8988T (cell line): ENCODE measurements at regions not wholly inside any gene's neighbourhood (a gene's known extent, or its start where the extent isn't known, plus 50 kb on each side); places are given as distances from the start of the nearest gene placed in this dataset.

Experiments used
- DNase-seq: peaks from one replicate; pipeline ENCODE4 v3.0.0; 2011

DNA sequence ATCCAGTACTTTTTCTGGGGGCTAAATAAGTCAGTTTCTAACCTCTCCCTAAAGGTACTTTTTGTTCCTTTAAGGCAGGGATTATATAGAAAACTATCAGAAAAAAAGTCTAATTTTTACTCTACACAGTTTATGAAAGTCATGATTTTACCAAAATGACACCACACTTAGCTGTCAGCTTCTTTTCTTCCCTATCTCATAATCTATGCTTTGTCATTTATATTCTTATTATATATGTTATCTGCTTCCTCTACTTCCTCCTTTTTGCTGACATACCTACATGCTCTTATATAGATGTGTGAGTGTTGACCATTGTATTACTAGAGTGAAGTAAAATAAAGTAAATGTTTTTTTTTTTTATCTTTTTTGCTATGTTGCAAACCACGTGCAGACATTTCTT lies 203.9 kb upstream of the CHRM2 start:
- no peak for DNase-seq

DNA sequence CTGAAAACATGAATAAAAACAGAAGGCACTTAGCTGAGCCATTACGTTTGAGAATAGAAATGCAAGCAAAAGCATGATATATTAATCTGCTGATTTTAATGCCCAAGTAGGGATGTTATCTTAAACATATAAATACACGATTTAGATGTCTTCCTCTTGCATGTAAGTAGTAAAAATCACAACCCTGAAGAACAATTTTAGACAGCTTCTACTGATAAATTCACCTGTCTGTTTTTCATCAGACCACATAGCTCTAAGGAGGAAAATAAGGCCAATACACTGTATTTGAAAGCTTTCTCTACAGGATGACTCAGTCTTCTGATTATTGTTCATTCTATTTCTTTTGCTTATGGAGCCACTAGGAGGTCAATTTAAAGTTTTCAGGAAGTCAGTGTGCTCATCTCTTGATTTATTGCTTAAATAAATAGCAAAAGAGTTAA lies 210.9 kb upstream of the CHRM2 start:
- DNase-seq = no peak

GRCh38 chr7:136656516-136656915 lies 211.9 kb upstream of the CHRM2 start:
- DNase-seq = no peak

GRCh38 chr7:136655414-136655813 lies 213.0 kb upstream of the CHRM2 start:
- DNase-seq = no peak

DNA sequence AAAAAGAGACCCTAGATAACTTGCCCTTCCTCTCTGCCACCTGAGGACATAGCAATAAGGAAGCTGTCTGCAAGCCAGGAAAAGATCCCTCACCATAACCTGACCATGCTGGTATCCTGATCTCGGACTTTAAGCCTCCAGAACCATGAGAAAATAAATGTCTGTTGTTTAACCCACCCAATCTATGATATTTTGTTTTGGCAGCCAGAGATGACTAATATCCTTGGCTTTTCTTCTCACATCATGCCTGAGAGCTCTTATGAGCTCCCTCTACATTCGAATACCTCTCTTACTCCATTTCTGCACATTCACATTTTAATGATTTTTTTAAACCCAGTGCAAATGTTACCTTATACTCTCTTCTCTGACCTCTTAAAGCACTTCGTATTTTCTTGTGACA lies 214.0 kb upstream of the CHRM2 start:
- no peak for DNase-seq

DNA sequence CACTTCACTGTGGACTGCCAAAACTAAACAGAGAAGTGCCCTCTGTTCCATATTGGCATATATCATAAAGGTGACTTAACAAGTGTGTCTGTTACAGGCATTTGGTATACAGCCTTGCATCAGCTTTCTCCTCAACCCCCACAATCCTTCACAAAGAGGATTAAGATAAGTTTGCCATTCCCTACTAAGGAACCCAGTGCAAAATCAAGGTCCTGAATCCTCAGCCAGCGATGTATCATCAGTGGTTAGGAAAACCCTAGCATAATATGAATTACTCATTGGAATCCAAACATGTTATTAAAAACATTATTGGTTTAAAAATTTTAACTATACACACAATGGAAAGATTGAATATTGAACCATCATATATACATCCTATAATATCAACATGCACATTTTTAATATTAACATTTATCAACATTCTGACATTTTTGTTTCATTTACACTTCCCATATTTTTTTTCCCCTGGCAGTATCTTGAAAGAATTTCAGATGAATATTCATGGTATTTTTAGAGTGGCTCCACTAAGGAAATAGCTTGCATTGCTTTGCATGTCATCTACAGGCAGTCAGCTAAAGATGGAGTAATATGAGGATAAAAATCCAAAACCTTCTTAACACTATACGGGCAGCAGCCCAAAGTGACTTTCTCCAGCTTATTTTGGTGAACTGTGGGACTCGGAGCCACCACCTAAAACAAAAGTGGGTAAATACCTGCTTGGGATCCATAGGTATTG lies 215.6 kb upstream of the CHRM2 start:
- no peak for DNase-seq

DNA sequence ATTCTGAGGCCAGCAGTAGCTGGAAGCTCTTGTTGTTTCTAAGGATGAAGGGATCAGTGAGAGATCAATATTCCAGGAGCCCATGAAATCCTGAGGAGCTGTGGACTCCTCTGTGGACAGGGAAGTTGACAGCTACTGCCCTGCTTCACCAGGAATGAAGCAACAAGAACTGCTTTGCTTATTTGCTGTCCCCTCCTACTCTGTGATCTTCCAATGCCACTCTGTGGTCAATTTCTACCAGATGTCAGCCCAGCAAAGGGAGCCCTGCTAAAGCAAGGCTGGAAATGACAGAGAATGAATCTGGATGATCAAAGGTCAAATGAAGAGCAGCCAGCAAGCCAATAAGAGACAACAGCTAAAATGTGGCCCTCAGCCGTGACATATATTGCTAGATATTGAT lies 227.5 kb upstream of the CHRM2 start:
- DNase-seq = no peak

- no peak for DNase-seq
Measured at GRCh38 chr7:136637813-136638212, 230.6 kb upstream of the CHRM2 start.

DNA sequence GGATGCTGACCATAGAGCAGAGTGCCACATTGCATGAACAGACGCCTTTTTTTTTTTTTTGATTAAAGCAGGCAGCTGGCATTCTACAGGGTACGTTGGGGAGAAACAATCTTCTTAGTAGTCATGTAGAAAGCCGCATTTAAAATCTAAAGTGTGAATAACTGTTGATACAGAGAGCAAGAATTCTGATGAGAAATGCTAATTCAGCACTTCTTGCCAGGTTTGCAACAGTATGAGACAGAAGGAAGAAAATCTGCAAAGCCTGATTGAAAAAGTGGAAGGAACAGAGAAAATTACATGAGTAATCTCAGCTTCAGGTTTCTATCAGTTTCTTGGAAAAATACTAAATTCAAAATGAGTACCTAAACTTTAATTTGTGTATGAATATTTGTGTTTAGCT lies 232.7 kb upstream of the CHRM2 start:
- DNase-seq = no peak

GRCh38 chr7:136618818-136619217 lies 249.6 kb upstream of the CHRM2 start:
- no peak for DNase-seq

GRCh38 chr7:136617176-136617575 lies 251.3 kb upstream of the CHRM2 start:
- no peak for DNase-seq

- DNase-seq = no peak
Measured at GRCh38 chr7:136605532-136606329, 262.7 kb upstream of the CHRM2 start.

DNA sequence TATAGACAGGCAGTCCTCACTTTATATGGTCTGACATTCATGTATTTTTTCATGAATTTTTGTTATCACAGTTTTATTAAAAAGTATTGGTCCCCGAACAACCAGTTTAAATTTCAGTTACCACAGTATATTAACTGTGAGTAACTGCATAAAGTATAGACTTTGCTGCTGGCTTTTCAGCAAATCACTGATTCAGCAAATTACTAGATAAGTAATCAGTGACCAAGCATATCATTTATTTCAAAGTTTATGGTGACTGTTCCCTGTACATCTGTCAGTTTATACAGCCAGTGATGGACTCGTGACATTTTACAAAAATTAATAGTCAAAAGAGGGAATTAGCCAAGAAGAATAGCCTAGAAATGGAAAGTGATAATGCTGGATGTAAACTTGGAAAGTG lies 266.7 kb upstream of the CHRM2 start:
- DNase-seq = no peak

GRCh38 chr7:136600475-136600874 lies 268.0 kb upstream of the CHRM2 start:
- DNase-seq = no peak

GRCh38 chr7:136594739-136595144 lies 273.7 kb upstream of the CHRM2 start:
- no peak for DNase-seq

- no peak for DNase-seq
Measured at GRCh38 chr7:136588216-136588615, 280.2 kb upstream of the CHRM2 start.

- no peak for DNase-seq
Measured at GRCh38 chr7:136585954-136586670, 282.3 kb upstream of the CHRM2 start.

DNA sequence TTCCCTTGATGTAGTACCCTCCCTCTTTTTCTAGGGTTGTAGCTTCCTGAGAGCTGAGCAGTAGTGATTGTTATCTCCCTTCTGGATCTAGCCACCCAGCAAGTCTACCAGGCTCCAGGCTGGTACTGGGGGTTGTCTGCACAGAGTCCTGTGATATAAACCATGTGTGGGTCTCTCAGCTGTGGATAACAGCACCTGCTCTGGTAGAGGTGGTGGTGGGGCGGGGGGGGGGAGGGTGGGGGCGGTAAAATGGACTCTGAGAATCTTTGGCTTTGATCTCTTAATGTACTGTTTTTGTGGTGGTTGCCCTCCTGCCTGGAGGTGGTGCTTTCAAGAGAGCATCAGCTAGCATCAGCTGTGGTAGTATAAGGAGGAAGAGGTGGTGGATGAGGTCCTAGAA lies 302.0 kb upstream of the CHRM2 start:
- no peak for DNase-seq

DNA sequence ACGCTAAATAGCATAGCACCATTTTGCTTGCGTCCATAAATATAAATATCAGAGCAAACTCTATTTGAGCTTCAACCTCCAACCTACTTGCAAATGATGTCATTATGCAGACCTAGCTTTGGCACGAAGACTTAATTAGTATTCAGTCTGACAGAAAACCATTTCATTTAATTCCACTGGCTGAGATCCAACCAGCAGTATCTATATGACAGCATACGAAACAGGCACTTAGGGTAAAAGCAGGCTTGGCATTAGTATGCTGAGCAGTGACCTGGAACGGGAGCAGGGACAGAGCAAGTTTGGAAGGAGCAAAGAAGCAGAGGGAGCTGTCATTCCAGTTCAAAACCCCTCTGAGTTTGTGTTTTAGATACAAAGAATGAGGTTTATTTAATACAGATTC lies 312.5 kb upstream of the CHRM2 start:
- DNase-seq = no peak

DNA sequence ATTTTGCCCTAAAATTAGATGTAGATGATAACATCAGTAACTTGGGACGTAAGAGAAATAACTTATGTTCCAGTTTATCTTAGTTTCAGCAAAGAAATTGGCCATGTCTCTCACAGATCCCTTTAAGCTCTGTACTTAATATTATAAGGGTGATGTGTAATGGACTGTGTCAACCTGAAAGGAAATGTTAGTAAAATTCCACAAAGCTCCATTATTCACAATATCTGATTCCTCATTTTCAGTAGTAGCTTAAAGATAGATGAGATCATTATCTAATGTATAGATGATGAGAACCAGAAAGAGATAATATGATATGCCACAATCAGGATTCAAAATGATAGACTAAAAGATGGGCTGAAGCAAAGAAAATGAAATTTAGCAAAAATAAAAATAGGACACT lies 316.8 kb upstream of the CHRM2 start:
- DNase-seq = no peak

DNA sequence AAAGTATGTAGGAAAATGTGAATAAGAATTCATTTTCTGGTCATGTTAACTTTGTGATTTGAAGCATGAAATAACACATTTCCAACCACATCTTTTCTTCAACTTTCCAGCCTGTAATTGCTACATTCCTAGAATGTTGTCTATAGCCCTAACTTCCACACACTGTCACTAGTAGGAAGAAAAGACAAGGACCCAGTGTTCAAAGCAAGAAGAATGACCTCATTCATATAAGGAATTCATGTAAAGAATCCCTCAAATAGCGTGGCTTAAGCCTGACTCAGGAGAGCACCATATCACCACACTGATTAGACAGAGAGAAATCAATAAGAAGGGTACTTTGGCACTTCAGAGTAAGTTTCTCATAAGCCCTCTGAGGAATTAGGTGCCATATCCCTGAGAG lies 318.7 kb upstream of the CHRM2 start:
- DNase-seq = no peak

DNA sequence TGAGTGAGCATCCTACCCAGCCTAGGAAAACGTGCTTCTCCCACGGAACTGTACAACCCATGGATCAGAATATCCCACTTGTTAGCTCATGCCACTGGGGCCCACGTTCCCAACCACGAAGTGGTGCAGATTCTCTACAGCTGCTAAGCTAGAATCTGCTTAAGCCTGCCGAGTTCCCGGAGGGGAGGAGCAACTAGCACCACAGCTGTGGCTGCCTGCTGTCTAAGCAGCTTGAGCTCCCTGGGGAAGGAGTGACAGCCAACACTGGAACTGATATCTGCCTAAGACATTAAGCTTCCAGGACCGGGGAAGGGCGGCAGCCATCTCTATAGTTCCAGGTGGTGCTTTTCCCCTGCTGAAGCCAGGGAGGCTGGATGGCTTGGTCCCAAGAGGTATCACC lies 334.7 kb upstream of the CHRM2 start:
- no peak for DNase-seq

DNA sequence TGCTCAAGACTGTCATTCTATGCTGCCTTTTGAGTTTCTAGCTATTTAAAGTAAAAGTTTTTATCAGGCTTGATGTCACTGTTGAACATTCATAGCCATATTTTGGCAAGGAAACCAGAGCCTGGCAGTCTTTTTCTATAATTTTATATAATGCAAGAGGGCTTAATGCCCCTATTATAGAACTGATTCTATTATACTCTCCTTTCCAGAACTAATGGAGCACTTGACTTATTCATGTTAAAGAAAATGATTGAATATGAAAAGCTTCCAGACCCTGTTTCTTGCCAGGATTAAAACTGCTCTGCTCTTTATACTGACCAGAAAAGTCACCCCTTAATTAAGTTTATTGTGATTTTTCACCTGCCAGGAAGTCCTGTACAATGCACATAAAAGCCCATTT lies 337.6 kb upstream of the CHRM2 start:
- no peak for DNase-seq

GRCh38 chr7:136528329-136528728 lies 340.1 kb upstream of the CHRM2 start:
- no peak for DNase-seq
